Tibial artery (tissue), 4 donors: ENCODE measurements at regions not wholly inside any gene's neighbourhood (a gene's known extent, or its start where the extent isn't known, plus 50 kb on each side); places are given as distances from the start of the nearest gene placed in this dataset.
"Not testable (repeated sequence)": the region's sequence is repeated elsewhere in the genome, so short reads cannot be mapped to it uniquely, and the experiment has no call there.

Experiments used
- DNase-seq, 2 donors: peaks; one replicate each; pipeline ENCODE4 v3.0.0-alpha.2; 2019
- H3K27ac ChIP-seq, 2 donors: fragments of 200-600 bp; sonication (generic) in 1 of 2; 1 replicate in 1 of 2; 2 replicates in 1 of 2; pipeline ENCODE4 v1.5.1; 2018 to 2019; ENCODE audit warnings: mild to moderate bottlenecking in 1 of 2
- H3K27me3 ChIP-seq, 2 donors: fragments of 200-600 bp; sonication (generic) in 1 of 2; one replicate each; pipeline versions ENCODE4 v1.5.1 to v1.6.0; 2016 to 2019
- H3K36me3 ChIP-seq, 3 donors: fragments of 200-600 bp; sonication (generic) in 2 of 3; one replicate each; pipeline ENCODE4 v1.5.1; 2016 to 2019; ENCODE audit warnings: mild to moderate bottlenecking in 2 of 3
- H3K4me1 ChIP-seq, 4 donors: fragments of 200-600 bp; sonication (generic) in 2 of 4; 1 replicate in 3 of 4; 2 replicates in 1 of 4; pipeline ENCODE4 v1.5.1; 2016 to 2019
- H3K4me3 ChIP-seq, 2 donors: fragments of 200-600 bp; sonication (generic) in 1 of 2; 1 replicate in 1 of 2; 2 replicates in 1 of 2; pipeline ENCODE4 v1.5.1; 2018 to 2019; ENCODE audit warnings: mild to moderate bottlenecking in 2 of 2
- H3K9me3 ChIP-seq, 3 donors: fragments of 200-600 bp; sonication (generic) in 1 of 3; one replicate each; pipeline ENCODE4 v1.5.1; 2016 to 2019
- CTCF ChIP-seq, 2 experiments: fragments of 200-600 bp in 1 of 2; fragments of 450-650 bp in 1 of 2; IDR thresholded peaks; one replicate each; pipeline ENCODE4 v1.5.1; 2017 to 2019; ENCODE audit warnings: antibody characterized with exemption in 2 of 2, mild to moderate bottlenecking in 1 of 2, moderate library complexity in 1 of 2
- intact Hi-C: fragments of 100-400 bp; cut with DNase I; formaldehyde crosslinking; loops from one replicate; pipeline ENCODE4 v1.15.0; 2023; ENCODE audit warnings: low total_unique reads

GRCh38 chrX:22594766-22595165 lies 322.1 kb downstream of the CBLL2 start:
- Histone ChIP-seq H3K36me3 (no peaks in the 10 kb centered on the region), H3K4me3 (no peak overlapping the region), H3K4me1 (no peaks in the 10 kb centered on the region), H3K27ac (no peak overlapping the region), H3K9me3 (no peaks in the 10 kb centered on the region), H3K27me3 (no peaks in the 10 kb centered on the region)
- no peak for DNase-seq
- TF ChIP-seq CTCF (IDR thresholded peaks at IDR 0.05), result no peak
- intact Hi-C loops, result no loop called here

DNA sequence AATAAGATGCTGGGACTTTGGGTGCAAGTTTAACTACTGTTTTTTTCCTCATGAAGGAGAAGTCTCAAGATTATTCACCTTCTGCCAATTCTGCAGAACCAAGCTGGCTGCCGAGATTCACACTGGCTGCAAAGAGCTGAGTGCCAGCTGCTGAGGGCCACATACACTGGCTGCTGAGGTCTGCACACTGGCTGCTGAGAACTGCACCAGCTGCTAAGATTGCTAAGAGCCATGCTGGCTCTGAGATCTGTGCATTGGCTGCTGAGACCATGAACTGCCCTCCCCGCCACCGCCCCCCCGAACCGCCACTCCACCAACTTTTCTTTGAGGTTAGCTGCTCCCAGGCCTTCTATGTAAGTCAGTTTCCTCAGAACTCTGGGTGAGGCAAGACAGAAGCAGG lies 330.3 kb downstream of the CBLL2 start:
- no peak overlapping the region for H3K4me3 ChIP-seq
- TF ChIP-seq CTCF (IDR thresholded peaks at IDR 0.05), result no peak
- DNase-seq, result no peak
- intact Hi-C loops, result no loop called here
- H3K27me3 ChIP-seq, result no peaks in the 10 kb centered on the region
- H3K36me3 ChIP-seq, result no peaks in the 10 kb centered on the region
- no peaks in the 10 kb centered on the region for H3K9me3 ChIP-seq
- H3K4me1 ChIP-seq, result no peaks in the 10 kb centered on the region
- H3K27ac ChIP-seq, result no peak overlapping the region

DNA sequence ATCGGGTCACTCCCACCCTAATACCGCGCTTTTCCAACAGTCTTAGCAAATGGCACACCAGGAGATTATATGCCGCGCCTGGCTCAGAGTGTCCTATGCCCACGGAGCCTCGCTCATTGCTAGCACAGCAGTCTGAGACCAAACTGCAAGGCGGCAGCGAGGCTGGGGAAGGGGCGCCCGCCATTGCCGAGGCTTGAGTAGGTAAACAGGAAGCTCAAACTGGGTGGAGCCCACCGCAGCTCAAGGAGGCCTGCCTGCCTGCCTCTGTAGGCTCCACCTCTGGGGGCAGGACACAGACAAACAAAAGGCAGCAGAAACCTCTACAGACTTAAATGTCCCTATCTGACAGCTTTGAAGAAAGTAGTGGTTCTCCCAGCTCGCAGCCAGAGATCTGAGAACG lies 336.7 kb downstream of the CBLL2 start:
- H3K4me1 ChIP-seq, H3K27me3 ChIP-seq, H3K36me3 ChIP-seq, H3K4me3 ChIP-seq, H3K27ac ChIP-seq, intact Hi-C loops, DNase-seq: not testable (repeated sequence)
- H3K9me3 ChIP-seq, result peaks cover 0 to 11% (median 9%) of the 10 kb centered on the region in 3 donors

- Histone ChIP-seq H3K9me3 (no peaks in the 10 kb centered on the region), H3K4me3 (no peak overlapping the region), H3K27ac (no peak overlapping the region), H3K27me3 (no peaks in the 10 kb centered on the region), H3K36me3 (no peaks in the 10 kb centered on the region), H3K4me1 (no peaks in the 10 kb centered on the region)
- TF ChIP-seq CTCF (IDR thresholded peaks at IDR 0.05), result no peak
- intact Hi-C loops, result no loop called here
- no peak for DNase-seq
Observed at GRCh38 chrX:22616867-22617266, 344.2 kb downstream of the CBLL2 start.

- no peaks in the 10 kb centered on the region for H3K9me3 ChIP-seq
- no peaks in the 10 kb centered on the region for H3K27me3 ChIP-seq
- no peaks in the 10 kb centered on the region for H3K36me3 ChIP-seq
- no peak for DNase-seq
- H3K4me3 ChIP-seq, result no peak overlapping the region
- no peak overlapping the region for H3K27ac ChIP-seq
- TF ChIP-seq CTCF (IDR thresholded peaks at IDR 0.05), result no peak
- peaks cover 0 to 13% (median 0%) of the 10 kb centered on the region in 4 donors for H3K4me1 ChIP-seq
- intact Hi-C loops, result no loop called here
Observed at GRCh38 chrX:22627576-22627975, 354.9 kb downstream of the CBLL2 start.

- H3K36me3 ChIP-seq, result no peaks in the 10 kb centered on the region
- no peak for TF ChIP-seq CTCF (IDR thresholded peaks at IDR 0.05)
- intact Hi-C loops, result no loop called here
- no peak for DNase-seq
- H3K9me3 ChIP-seq, result no peaks in the 10 kb centered on the region
- no peak overlapping the region for H3K4me3 ChIP-seq
- no peak overlapping the region for H3K27ac ChIP-seq
- peaks cover 0 to 13% (median 0%) of the 10 kb centered on the region in 4 donors for H3K4me1 ChIP-seq
- H3K27me3 ChIP-seq, result no peaks in the 10 kb centered on the region
Observed at GRCh38 chrX:22628275-22628674, 355.6 kb downstream of the CBLL2 start.
